Mucosa of stomach (tissue), 1 donor: ENCODE measurements at regions not wholly inside any gene's neighbourhood (a gene's known extent, or its start where the extent isn't known, plus 50 kb on each side); places are given as distances from the start of the nearest gene placed in this dataset.

Experiments used
- H3K27me3 ChIP-seq: one replicate; pipeline ENCODE4 v1.7.0; 2013; ENCODE audit warnings: mild to moderate bottlenecking, low read length; ENCODE audit not compliant: control insufficient read depth, insufficient read depth
- H3K36me3 ChIP-seq: one replicate; pipeline ENCODE4 v1.7.0; 2013; ENCODE audit warnings: low read length; ENCODE audit not compliant: control insufficient read depth, insufficient read depth
- H3K4me1 ChIP-seq: one replicate; pipeline ENCODE4 v1.7.0; 2013; ENCODE audit warnings: mild to moderate bottlenecking, low read length; ENCODE audit not compliant: control insufficient read depth, insufficient read depth
- H3K4me3 ChIP-seq: one replicate; pipeline ENCODE4 v1.7.0; 2013; ENCODE audit warnings: low read length
- H3K9ac ChIP-seq: one replicate; pipeline ENCODE4 v1.7.0; 2013; ENCODE audit warnings: mild to moderate bottlenecking, low read length, moderate library complexity
- H3K9me3 ChIP-seq: one replicate; pipeline ENCODE4 v1.7.0; 2013; ENCODE audit warnings: mild to moderate bottlenecking, low read length, moderate library complexity; ENCODE audit not compliant: control insufficient read depth
- donor health status: Pancreatic carcinoma.

DNA sequence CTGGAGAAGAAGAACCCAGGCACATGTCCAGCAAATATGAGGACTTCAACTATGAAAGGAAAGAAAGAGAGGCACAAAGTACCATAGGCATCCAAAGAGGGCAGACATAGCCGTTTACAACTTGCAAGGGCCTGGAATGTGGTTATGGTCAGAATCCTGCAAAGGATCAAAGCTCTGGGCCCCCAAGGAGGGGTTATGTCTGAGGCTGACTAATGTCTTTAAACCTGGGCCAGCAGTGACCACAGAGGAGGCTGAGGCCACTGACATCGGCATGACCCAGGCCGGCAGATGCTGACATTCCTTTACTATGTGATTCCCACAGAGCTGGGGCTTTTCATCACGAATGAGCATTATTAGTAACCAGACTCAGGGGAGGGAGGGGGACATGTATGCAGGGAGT lies 861.1 kb downstream of the DHX35 start:
- no peaks in the 10 kb centered on the region for H3K4me1 ChIP-seq

DNA sequence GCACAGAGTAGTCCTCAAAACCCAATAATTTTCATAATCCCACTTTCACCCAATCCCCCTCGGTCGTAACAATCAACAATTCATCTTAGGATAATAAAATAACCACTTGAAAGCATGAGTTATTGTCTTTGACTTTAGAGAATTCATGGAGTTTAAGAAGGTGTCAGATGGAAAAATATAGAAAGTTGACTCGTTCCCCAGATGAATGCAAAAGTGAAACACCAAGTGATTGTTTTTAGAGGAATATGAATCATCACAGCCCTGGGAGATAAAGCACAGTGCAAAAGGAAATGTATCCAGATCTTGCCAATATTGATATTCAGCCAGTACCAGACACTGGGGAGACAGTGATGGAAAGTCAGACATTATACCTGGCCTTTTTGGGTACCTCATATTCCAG lies 860.5 kb downstream of the DHX35 start:
- Histone ChIP-seq H3K4me3 (no peak overlapping the region), H3K9ac (no peak overlapping the region), H3K36me3 (no peaks in the 10 kb centered on the region), H3K27me3 (no peaks in the 10 kb centered on the region), H3K9me3 (no peaks in the 10 kb centered on the region), H3K4me1 (no peaks in the 10 kb centered on the region)

More for the DNA sequence above, 861.1 kb downstream of the DHX35 start:
- H3K36me3 ChIP-seq, result no peaks in the 10 kb centered on the region
- H3K27me3 ChIP-seq, result no peaks in the 10 kb centered on the region
- no peaks in the 10 kb centered on the region for H3K9me3 ChIP-seq
- H3K4me3 ChIP-seq, result no peak overlapping the region
- H3K9ac ChIP-seq, result no peak overlapping the region

DNA sequence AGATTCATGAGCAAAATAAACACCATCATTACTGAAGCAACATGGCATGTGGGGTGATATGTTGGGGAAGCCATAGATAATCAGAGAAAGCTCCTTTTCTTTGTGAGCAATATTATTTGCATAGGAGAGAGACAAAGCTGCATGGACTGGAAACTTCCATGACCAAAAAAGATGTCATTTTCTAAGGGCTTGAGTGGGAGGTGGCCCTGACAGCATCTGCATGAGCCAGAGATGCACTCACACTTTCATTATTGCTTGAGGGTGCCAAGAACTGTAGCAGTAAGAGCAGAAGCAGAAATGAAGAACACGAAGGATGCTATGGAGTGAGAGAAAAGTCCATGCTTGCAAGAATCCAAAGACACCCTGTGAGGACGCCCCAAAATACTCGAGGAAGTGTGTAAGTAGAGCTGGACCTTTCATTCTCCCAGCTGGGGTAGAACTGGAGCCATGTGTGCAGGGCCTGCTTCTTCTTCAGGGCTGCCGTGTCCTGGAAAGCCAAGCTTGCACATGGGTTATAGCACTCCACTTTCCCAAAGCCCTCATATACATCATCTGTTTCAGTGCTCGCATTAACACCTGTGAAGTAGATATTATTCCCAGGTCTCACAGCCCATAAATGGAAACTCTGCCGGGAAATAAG lies 851.2 kb downstream of the DHX35 start:
- H3K9ac ChIP-seq, result no peak overlapping the region
- no peaks in the 10 kb centered on the region for H3K27me3 ChIP-seq
- no peaks in the 10 kb centered on the region for H3K4me1 ChIP-seq
- H3K9me3 ChIP-seq, result no peaks in the 10 kb centered on the region
- no peaks in the 10 kb centered on the region for H3K36me3 ChIP-seq
- H3K4me3 ChIP-seq, result no peak overlapping the region

DNA sequence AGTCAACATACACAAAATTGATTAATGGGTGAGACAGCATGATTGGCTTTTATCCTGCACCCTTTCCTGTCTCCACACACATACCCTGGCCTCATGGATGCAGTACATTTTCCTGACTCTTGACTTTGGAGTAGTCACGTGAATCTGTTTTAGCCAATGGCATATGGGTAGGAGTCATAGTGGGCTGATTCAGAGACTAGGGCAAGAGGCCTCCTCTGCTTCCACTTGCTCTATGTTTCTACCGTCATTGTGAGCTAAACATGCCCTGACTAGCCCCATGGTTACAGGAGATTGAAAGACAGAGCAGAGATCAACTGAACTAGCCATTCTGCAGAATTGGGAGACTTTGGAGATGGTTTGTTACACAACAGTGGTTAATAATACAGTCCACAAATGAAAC lies 850.0 kb downstream of the DHX35 start:
- H3K9ac ChIP-seq, result no peak overlapping the region
- no peak overlapping the region for H3K4me3 ChIP-seq
- H3K4me1 ChIP-seq, result no peaks in the 10 kb centered on the region
- H3K27me3 ChIP-seq, result no peaks in the 10 kb centered on the region
- no peaks in the 10 kb centered on the region for H3K36me3 ChIP-seq
- no peaks in the 10 kb centered on the region for H3K9me3 ChIP-seq

DNA sequence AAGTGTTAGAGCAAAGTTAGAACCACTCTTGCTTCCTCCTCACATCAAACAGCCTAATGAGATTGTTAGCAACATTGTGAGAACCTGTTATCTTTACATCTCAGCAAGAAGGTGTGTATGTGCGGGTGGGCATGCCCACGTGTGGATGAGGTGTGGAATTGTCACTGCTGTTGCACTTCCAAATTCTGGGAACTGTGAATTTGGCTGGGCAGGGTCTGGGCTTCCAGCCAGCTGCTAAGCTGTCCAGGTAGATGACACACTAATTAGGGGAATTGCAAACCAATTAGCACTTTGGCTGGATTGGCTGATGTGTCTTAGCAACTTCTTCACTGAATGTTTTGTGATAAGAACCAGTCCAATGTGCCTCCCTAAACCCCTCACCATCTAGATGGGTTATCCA lies 848.2 kb downstream of the DHX35 start:
- no peaks in the 10 kb centered on the region for H3K9me3 ChIP-seq
- H3K9ac ChIP-seq, result no peak overlapping the region
- no peaks in the 10 kb centered on the region for H3K27me3 ChIP-seq
- H3K4me1 ChIP-seq, result no peaks in the 10 kb centered on the region
- no peaks in the 10 kb centered on the region for H3K36me3 ChIP-seq
- no peak overlapping the region for H3K4me3 ChIP-seq

DNA sequence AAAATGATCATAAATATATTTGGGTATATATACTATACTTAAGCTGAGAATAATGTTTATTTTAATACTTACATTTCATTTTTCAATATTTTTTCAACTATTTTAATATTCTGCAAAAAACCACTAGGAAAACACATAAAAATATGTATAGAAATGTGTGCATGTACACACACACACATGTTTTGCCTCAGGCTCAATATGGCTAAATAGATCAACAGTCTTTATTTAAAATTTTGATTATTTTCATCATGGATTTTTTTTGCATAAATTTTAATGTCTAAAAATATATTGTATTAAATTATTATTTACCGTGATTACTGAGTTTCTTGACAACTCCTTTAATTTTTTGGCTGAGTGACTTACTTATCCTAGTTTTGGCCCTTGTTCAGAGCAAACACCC lies 846.5 kb downstream of the DHX35 start:
- no peaks in the 10 kb centered on the region for H3K4me1 ChIP-seq
- H3K36me3 ChIP-seq, result no peaks in the 10 kb centered on the region
- no peaks in the 10 kb centered on the region for H3K9me3 ChIP-seq
- H3K27me3 ChIP-seq, result no peaks in the 10 kb centered on the region
- H3K4me3 ChIP-seq, result no peak overlapping the region
- H3K9ac ChIP-seq, result no peak overlapping the region

DNA sequence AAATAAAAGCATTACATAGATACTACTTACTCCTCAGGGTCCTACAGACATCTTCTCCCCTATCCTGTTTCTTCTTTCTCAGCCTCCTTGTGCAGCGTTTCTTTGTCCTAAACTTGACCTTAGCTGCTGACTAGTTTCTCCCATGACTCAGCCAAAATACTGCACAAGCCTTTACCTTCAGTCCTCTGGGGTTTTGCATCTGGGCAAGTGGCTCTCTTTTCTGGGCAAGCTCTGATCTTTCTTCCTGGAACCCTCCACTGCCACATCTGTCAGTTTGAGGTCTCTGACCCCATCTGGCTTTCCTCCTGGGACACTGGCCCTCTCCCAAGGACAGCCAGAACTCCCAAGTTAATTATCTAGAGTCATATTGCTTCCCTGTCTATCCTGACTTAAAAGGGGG lies 838.4 kb downstream of the DHX35 start:
- Histone ChIP-seq H3K9me3 (no peaks in the 10 kb centered on the region), H3K36me3 (no peaks in the 10 kb centered on the region), H3K27me3 (no peaks in the 10 kb centered on the region), H3K9ac (no peak overlapping the region), H3K4me3 (no peak overlapping the region), H3K4me1 (no peaks in the 10 kb centered on the region)

DNA sequence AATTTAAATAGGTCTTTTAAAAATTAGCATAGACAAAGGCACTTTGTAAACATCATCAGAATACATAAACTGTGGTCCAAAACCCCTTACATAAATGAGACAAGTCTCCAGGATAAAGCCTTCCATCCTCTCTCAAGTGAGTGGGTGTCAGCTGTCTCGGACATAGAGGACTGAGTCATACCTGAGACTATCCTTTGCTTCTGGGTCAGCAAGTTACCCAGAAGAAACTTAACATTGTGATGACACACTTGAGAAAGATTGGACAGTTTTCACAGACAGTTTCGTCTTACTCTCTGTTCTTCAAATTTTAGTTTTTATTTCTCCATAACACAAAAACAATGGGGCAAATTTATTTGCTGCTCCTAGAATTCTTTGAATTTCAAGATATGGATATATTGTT lies 838.0 kb downstream of the DHX35 start:
- H3K9me3 ChIP-seq, result no peaks in the 10 kb centered on the region
- H3K27me3 ChIP-seq, result no peaks in the 10 kb centered on the region

DNA sequence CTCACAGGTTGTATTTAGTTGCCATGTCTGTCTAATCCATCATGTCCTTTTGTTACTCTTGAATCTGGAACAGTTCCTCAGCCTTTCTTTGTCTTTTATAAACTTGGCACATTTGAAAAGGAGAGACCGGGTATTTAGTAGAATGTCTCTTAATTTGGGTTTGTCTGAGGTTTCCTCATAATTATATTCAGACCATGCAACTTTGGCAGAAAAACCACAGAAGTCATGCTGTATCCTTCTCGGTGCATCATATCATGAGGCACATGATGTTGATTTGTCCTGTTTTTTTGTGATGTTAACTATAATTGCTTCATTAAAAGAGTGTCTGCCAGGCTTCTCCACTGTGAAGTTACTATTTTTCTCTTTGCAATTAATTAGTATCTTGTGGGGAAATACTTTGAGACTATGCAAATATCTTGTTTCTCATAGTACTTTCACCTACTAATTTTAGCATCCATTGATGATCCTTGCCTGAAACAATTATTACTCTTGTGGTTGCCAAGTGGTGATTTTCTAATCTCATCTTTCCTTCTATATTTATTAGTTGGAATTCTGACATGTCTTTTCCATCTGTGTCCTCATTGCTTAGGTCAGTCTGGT lies 837.3 kb downstream of the DHX35 start:
- Histone ChIP-seq H3K4me1 (no peaks in the 10 kb centered on the region), H3K36me3 (no peaks in the 10 kb centered on the region), H3K9me3 (no peaks in the 10 kb centered on the region), H3K4me3 (no peak overlapping the region), H3K9ac (no peak overlapping the region), H3K27me3 (no peaks in the 10 kb centered on the region)

More for the DNA sequence above, 838.0 kb downstream of the DHX35 start:
- Histone ChIP-seq H3K4me1 (no peaks in the 10 kb centered on the region), H3K36me3 (no peaks in the 10 kb centered on the region), H3K9ac (no peak overlapping the region), H3K4me3 (no peak overlapping the region)

DNA sequence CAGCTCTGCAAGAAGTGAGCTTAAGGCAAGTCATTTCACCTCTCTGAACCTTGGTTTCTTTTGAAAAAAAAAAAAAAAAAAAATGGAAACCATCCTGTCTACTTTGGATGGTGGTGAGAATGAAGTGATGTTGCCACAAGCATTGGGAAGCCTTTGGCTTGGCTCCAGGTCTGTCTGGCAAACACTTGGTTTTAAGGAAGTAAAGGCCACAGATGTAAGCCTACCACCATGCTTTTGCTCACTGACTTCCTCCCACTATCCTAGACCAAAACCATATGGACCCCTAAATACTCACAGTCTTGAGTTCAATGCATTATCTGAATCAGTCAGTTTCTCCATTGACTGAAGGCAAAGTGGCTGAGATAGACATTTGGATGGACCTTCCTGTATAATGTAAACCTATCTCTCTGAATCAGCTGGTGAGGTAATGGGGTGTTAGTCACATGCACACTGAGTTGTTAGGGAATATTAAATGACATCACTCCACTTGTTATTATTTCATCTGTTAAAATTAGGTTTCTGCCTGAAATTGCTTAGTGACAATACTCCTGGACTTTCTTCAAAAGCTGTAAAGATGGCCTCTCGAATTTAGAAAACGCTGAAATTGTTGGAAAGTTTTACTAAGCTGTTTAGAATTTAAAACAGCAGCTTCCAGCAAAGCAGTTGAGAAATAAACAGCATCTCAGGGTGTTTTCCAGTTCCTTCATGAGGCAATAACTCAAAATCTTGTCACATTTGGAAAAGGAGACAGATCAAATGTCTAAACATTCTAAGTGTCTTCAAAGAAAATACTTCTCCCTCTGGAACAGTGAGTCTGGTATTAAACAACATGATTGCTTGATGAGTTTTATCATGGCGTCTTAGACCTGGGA lies 833.5 kb downstream of the DHX35 start:
- no peaks in the 10 kb centered on the region for H3K36me3 ChIP-seq

DNA sequence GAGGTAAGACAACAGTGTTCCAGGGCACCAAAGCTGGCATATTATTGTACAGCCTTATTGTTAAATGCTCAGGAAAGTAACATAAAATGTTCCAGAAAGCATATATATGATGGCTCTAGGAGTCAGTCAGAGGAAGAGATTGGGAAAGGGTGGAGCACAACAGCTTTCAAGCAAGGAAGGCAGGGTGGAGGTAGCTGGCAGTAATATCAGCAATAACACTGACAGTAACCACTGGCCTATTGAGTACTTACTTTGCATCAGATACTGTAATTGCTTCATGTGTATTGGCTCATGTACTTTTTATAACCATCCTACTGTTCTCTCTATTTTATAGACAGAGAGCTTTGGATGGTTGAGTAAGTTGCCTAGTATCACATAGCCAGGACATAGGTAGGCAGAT lies 830.2 kb downstream of the DHX35 start:
- no peak overlapping the region for H3K4me3 ChIP-seq
- H3K9ac ChIP-seq, result no peak overlapping the region
- H3K27me3 ChIP-seq, result no peaks in the 10 kb centered on the region
- no peaks in the 10 kb centered on the region for H3K9me3 ChIP-seq
- H3K4me1 ChIP-seq, result no peaks in the 10 kb centered on the region
- H3K36me3 ChIP-seq, result no peaks in the 10 kb centered on the region

More for the DNA sequence above, 833.5 kb downstream of the DHX35 start:
- Histone ChIP-seq H3K9ac (no peak overlapping the region), H3K4me3 (no peak overlapping the region), H3K27me3 (no peaks in the 10 kb centered on the region), H3K4me1 (no peaks in the 10 kb centered on the region), H3K9me3 (no peaks in the 10 kb centered on the region)

DNA sequence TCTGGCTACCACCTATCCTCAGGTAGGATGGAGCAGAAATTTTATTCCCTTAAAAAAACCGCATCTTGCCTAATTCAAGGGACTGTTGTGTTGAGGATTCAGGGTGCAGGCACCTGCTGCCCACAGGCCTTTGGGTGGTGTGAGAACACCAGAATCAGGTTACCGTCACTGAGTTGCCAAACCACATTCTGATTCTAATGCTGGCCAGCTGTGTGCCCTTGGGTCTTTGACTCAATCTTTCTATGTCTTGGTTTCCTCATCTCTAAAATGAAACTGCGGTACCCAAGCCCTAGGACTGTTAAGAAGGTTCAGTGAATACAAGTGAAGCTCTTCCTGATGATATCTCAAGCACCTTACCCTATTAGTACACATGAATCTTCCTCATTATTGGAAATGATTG lies 827.3 kb downstream of the DHX35 start:
- Histone ChIP-seq H3K4me1 (no peaks in the 10 kb centered on the region), H3K4me3 (no peak overlapping the region), H3K9ac (no peak overlapping the region), H3K27me3 (no peaks in the 10 kb centered on the region), H3K36me3 (no peaks in the 10 kb centered on the region), H3K9me3 (no peaks in the 10 kb centered on the region)
